ENCODE measurements at regions not wholly inside any gene's neighbourhood (a gene's known extent, or its start where the extent isn't known, plus 50 kb on each side); places are given as distances from the start of the nearest gene placed in this dataset.

DNA sequence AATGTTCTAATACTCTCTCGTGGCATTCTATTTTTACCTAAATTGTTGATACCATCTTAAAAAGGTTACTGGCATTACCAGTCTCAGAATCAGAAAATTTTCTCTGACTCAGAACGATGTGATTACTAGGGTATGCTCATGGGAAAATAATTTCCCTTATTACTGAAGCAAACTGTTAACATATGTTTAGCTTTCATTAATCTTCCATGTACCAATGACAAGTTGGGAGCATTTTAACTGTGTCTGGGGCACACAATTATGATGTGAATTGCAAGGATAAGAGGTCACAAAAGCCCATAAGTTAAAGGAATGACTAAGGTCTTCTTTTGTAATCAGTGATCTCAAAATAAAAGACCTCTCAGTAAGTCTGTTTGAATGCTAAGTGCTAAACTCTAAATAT is 1254.6 kb downstream of the PCDH18 start:
- no peak for TF ChIP-seq EZH2 (IDR thresholded peaks at IDR 0.05; ENCODE audit: borderline replicate concordance, low read length)
- TF ChIP-seq, protein P1, sequence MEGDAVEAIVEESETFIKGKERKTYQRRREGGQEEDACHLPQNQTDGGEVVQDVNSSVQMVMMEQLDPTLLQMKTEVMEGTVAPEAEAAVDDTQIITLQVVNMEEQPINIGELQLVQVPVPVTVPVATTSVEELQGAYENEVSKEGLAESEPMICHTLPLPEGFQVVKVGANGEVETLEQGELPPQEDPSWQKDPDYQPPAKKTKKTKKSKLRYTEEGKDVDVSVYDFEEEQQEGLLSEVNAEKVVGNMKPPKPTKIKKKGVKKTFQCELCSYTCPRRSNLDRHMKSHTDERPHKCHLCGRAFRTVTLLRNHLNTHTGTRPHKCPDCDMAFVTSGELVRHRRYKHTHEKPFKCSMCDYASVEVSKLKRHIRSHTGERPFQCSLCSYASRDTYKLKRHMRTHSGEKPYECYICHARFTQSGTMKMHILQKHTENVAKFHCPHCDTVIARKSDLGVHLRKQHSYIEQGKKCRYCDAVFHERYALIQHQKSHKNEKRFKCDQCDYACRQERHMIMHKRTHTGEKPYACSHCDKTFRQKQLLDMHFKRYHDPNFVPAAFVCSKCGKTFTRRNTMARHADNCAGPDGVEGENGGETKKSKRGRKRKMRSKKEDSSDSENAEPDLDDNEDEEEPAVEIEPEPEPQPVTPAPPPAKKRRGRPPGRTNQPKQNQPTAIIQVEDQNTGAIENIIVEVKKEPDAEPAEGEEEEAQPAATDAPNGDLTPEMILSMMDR (IDR thresholded peaks at IDR 0.05; ENCODE audit: low read length), result no peak

Data from OCI-LY1 (cell line).